ENCODE measurements at regions not wholly inside any gene's neighbourhood (a gene's known extent, or its start where the extent isn't known, plus 50 kb on each side); places are given as distances from the start of the nearest gene placed in this dataset.

DNA sequence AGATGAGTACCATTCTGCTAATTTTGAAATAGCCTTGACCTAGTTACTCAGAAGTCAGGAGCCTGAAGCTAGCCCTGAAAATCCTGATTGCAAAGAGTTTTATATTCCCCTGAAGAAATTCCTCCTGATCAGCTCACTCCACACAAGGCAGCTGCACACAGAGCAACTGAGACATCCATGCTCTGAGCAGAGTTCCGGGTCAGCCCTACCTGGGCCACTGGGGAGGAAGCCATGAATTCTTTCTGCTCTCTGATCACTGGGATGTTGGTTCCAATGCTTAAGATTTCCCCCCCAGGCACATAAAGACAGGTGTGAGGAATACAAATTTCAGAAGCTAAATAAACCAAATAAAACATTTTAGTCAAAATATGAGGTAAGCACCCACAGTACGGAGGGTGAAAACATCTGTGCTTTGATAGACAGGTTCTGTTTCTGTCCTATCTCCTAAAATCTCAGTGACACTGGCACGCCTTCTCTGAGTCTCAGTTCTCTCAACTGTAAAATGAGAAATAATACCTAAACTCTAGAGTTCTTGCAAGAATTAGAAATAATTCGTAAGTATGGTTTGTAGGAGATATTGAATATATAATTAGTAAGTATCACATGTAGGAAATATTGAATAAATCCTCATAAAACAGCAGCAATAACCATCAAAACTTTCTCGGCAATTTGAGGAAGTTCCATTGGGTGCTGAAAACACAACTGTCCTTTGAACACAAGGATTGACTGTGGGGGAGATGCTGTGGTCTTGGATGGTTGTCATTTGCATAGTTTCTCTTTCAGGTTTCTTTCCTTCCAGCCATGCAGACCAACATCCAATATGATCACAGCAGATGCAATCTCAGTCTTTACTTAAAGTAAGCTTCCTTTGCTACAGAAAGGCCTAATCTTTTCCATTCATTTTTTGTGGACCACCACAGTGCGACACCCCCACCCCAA, 133.0 kb upstream of the TNS3 start:
- no peak overlapping the region for H3K27ac ChIP-seq
- TF ChIP-seq, protein P1, sequence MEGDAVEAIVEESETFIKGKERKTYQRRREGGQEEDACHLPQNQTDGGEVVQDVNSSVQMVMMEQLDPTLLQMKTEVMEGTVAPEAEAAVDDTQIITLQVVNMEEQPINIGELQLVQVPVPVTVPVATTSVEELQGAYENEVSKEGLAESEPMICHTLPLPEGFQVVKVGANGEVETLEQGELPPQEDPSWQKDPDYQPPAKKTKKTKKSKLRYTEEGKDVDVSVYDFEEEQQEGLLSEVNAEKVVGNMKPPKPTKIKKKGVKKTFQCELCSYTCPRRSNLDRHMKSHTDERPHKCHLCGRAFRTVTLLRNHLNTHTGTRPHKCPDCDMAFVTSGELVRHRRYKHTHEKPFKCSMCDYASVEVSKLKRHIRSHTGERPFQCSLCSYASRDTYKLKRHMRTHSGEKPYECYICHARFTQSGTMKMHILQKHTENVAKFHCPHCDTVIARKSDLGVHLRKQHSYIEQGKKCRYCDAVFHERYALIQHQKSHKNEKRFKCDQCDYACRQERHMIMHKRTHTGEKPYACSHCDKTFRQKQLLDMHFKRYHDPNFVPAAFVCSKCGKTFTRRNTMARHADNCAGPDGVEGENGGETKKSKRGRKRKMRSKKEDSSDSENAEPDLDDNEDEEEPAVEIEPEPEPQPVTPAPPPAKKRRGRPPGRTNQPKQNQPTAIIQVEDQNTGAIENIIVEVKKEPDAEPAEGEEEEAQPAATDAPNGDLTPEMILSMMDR (IDR thresholded peaks at IDR 0.05): no peak
- peak; percentile 50 for DNase-seq (ENCODE audit: low spot score)
- H3K4me3 ChIP-seq: no peak overlapping the region

GRCh38 chr7:47713595-47713994, 131.7 kb upstream of the TNS3 start:
- TF ChIP-seq, protein P1 (IDR thresholded peaks at IDR 0.05): no peak
- H3K4me3 ChIP-seq: no peak overlapping the region
- no peak for DNase-seq (ENCODE audit: low spot score)
- H3K27ac ChIP-seq: no peak overlapping the region

- TF ChIP-seq, protein P1 (IDR thresholded peaks at IDR 0.05): no peak
- no peak for DNase-seq (ENCODE audit: low spot score)
- no peak overlapping the region for H3K27ac ChIP-seq
- H3K4me3 ChIP-seq: no peak overlapping the region
These were observed 130.5 kb upstream of the TNS3 start for GRCh38 chr7:47712416-47712815.

DNA sequence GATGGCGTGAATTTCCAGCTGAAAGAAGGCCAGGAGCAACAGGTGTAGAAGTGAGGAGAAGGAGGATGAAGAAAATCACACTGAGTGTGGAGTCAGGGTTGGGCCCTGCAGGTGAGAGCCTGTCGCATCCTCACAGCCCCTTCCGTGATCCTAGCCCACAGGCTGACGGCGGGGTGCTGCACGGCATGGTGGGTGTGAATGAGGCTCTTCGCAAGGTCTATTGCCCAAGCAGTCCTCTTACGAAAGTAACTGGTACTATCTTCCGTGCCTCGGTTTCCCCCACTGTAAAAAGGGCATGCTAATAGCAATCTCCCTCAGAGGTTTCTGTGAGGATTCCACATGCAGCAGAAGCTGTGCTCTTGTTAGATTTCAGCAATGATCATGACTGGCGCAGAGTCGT, 129.9 kb upstream of the TNS3 start:
- no peak overlapping the region for H3K27ac ChIP-seq
- no peak for DNase-seq (ENCODE audit: low spot score)
- TF ChIP-seq, protein P1 (IDR thresholded peaks at IDR 0.05): no peak
- no peak overlapping the region for H3K4me3 ChIP-seq

GRCh38 chr7:47710201-47710935, 128.5 kb upstream of the TNS3 start:
- TF ChIP-seq, protein P1 (IDR thresholded peaks at IDR 0.05): no peak
- no peak for DNase-seq (ENCODE audit: low spot score)
- Histone ChIP-seq H3K27ac (no peak overlapping the region), H3K4me3 (no peak overlapping the region)

DNA sequence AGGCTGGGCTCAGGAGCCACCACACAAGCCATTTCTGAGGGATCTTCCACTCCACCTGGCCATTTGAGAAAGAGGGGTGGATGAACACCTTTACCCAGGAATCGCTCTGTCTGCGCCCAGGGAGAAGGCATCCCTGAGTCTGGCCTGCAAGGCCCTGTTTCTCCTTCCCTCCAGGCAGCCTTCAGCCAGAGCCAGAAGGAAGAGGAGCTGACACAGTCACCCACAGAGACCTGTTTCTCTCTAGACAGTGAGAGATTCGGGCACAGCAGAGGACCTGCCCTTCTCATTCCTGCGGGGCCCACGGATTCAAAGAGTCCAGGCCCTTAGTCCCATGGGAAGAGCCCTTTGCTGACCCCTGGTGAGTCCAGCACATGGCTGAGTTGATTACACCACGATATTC, 127.5 kb upstream of the TNS3 start:
- TF ChIP-seq, protein P1 (IDR thresholded peaks at IDR 0.05): no peak
- Histone ChIP-seq H3K27ac (no peak overlapping the region), H3K4me3 (no peak overlapping the region)
- DNase-seq (ENCODE audit: low spot score): no peak
